HG02943 (cell line): ENCODE measurements at regions not wholly inside any gene's neighbourhood (a gene's known extent, or its start where the extent isn't known, plus 50 kb on each side); places are given as distances from the start of the nearest gene placed in this dataset.
A peak's percentile ranks its signal among the peaks of the same experiment; 100 is the strongest.

Source experiments
- ATAC-seq: cut with Tn5 transposase; IDR thresholded peaks from one replicate; pipeline ENCODE4 v1.9.1; 2021; ENCODE audit warnings: mild to moderate bottlenecking, low read depth, moderate library complexity; ENCODE audit not compliant: unreplicated experiment

DNA sequence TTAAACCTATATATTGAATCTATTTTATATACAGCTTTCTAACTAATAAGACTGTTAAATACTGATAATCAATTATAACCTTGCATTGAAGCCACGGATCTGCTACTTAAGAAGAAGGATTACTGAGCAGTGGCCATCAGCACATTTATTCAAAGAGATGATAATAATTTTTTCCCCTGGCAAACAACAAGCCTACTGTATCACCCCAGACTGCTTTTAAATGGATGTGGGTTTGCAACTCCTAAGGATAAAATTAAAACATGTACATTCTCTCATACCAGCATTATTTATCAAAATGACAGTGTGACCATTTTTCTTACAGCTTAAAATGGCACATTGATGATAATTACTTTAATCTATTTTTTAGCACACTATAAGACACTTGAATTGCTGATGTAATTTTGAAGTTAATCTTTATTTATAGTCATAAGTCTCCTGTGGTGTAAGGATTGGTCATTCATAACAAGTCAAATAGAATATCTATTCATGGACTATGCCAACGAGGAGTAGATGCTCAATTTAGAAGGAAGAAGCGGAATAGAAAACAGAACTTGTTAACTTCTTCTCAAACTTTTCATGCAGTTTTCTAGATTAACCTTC, 517.7 kb downstream of the METTL4 start:
- ATAC-seq = no peak

GRCh38 chr18:2059336-2059735, 512.0 kb downstream of the METTL4 start:
- ATAC-seq = no peak

DNA sequence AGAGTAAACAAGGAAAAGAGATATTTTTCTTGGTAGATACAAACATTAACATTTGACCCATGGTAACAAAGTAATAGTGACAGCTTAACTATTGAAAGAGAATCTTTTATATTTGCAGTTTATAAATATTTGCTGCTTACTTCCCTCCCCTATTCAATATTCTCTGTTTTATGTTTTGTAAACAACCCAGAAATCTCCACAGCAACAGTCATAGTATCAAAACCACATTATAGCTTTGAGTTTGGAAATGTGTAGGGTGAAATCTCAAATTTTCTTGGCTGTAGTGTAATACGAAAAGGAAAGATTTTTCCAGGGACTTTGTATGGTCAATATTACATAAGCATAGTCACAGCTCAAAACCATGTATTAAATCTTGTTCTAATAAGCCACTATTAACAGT, 511.2 kb downstream of the METTL4 start:
- no peak for ATAC-seq

- ATAC-seq = no peak
These were observed 500.7 kb downstream of the METTL4 start for GRCh38 chr18:2070631-2071030.

DNA sequence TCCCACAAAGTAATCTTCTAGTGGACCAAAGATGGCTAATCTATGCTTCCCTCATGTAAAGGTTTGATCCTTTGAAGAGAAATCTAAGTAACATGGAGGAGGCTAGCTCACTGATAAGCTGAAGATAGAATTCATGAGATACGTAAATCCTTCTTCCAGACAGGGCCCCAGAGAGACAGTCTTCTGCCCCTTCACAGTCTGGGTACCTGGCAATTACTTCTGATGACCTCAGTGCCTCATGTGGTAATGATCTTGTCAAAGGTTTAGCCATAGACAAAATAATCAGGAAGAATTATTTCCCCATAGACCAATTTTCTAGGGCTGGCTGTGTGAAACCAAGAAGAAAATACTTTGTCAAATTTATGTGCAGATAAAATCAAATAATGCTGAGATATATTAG, 495.8 kb downstream of the METTL4 start:
- no peak for ATAC-seq

DNA sequence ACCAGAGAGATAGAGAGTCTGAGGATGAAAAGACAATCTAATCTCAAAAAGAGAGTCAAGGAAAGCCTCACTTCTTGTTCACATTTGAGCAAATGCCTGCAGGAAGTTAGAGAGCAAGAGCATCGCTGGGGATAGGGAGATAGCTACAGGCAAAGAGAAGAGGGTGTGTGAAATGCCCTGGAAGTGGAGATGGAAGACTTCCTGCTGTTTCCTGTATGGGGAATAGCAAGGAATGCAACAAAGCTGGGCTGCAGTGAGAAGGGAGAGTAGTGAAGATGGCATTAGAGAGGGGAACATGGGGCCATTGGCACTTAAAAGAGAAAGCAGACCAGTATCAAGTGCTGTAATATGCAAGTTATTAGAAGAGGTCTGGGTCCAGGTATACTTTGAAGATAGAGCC, 488.6 kb downstream of the METTL4 start:
- ATAC-seq = no peak

DNA sequence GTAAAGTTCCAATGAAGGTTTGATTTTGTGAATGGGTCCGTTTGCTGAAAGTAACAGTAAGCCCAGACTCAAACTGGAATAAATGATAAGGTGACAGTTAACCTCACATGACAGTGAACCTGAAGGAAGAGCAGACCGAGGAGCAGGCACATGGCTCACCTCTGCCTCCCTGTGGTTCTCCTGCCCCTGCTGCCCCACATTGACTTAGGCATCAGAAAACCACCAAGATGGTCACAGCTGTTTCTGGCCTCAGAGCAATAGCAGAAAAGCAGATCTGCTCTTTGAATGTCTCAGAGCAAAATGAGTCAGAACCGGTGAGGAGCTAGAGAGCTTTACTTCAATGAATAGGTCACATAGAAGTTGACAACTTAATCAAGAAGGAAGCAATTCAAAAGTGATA, 487.6 kb downstream of the METTL4 start:
- ATAC-seq = no peak

GRCh38 chr18:2086439-2086838, 484.9 kb downstream of the METTL4 start:
- ATAC-seq = no peak

- no peak for ATAC-seq
These were observed 483.2 kb downstream of the METTL4 start for GRCh38 chr18:2087877-2088673.

DNA sequence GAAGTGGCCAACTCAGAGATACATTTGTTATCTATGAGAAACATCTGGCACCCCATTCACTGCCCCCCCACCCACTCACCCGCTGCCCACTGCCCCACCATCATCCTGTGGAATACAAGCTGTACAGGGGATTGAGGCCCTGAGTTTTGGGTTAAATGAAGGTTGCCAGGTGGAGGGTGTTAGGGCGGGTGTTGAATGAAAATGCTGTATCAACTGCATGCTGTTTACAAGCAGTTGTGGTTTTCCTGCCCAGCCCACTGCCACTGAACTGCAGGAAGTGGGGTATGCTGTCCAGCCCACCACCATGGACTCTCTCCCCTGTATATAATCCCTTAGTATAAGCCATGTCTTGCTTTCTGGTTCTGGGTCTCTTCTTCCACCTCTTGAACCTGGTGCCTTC, 481.9 kb downstream of the METTL4 start:
- no peak for ATAC-seq

DNA sequence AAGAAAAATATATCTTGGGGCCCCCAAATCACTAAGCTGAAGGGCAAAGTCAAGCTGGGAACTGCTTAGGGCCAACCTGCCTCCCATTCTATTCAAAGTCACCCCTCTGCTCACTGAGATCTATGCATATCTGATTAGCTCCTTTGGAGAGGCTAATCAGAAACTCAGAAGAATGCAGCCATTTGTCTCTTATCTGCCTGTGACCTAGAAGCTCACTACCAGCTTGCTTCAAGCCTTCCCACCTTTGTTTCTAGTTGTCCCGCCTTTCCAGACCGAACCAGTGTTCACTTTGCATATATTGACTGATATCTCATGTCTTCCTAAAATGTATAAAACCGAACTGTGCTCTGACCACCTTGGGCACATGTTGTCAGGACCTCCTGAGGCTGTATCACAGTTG, 479.4 kb downstream of the METTL4 start:
- no peak for ATAC-seq

DNA sequence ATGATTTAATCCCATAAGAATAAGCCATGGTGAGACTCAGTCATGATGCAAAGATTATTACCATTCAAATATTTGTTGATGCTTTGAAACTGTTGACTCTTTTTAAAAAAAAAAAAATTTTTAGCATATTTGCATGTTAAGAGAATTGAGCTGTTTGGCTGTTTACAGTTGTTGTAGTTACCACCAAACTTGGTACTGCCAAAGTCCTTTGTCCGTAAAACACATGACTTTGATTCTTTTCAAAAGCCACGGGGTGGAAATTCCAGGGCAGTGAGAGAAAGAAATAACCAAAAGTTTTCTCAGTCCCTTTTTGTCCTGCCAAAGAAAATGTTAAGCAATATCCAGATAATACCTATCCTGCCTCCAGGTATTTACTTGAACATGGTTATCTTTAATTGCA, 474.8 kb downstream of the METTL4 start:
- ATAC-seq = no peak

- no peak for ATAC-seq
These were observed 470.6 kb downstream of the METTL4 start for GRCh38 chr18:2100694-2101213.

- no peak for ATAC-seq
These were observed 469.3 kb downstream of the METTL4 start for GRCh38 chr18:2102022-2102421.

DNA sequence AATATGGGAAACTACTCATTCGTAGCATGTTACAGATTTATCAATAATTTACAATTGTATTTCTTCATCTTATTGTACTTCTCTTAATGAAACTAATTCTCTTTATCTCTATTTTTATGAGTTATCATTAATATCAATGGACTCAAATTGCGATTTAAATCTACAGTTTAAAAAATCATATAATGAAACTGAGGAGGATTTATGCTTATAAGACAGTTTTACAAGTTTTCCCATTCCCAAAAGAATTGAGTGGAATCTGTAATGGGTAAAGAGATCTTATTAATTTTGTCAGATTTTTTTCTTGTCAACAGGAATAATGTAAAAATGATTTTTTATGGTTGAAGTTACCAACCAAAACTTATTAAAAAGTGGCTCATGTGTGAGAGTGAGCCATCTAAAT, 468.0 kb downstream of the METTL4 start:
- no peak for ATAC-seq

- ATAC-seq = peak; percentile 66
These were observed 466.5 kb downstream of the METTL4 start for GRCh38 chr18:2104620-2105462.

- ATAC-seq = no peak
These were observed 462.7 kb downstream of the METTL4 start for GRCh38 chr18:2108591-2108990.

- no peak for ATAC-seq
These were observed 459.8 kb downstream of the METTL4 start for GRCh38 chr18:2111456-2111855.

DNA sequence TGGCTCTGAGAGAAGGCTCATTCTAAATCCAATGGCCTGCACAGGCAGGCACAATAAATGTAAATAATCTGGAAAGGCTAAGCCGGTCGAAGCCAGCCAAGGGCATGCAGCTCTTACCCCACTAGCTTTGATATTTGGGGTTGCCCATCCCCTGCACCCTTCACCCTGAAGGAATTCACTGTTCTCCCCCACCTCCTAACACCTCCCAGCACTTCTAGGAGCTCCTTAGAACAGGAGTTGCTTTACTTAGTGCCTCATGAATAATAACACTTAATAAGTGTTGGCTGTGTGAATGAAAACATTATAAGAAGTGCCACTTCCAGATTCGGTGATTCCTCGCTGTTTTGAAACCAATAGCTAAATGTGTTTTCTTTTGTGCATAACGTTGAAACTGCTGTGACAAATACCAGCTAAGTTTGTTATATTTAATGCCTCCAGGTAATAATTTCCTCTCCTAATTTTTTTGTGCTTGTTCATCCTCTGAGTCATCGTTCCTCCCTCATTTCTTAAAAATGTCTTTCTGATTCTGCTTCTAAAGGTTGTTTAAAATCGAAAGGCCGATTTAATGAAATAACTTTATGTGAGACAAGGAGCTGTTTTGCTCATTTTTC, 458.8 kb downstream of the METTL4 start:
- ATAC-seq = no peak

- no peak for ATAC-seq
These were observed 457.0 kb downstream of the METTL4 start for GRCh38 chr18:2114289-2114688.

GRCh38 chr18:2114765-2115164, 456.5 kb downstream of the METTL4 start:
- no peak for ATAC-seq
